ENCODE measurements at regions not wholly inside any gene's neighbourhood (a gene's known extent, or its start where the extent isn't known, plus 50 kb on each side); places are given as distances from the start of the nearest gene placed in this dataset.

DNA sequence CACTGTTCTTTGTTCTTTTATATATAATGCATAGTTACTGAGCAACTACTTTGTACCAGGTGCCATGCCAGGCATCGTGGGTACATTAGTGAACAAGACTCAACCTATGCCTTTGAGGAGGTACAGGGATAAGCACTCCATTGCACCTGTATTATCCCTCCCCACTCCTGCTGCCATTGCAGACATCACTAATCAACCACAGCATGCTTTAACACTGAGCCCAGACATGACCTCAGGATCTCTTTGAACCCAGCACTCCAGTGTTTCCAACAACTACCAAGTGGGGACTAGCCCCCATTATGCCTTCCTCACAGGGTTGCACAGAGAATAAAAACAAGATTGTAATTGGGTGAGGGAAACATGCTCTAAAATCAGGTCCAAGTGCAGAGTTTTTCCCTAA lies 60.5 kb upstream of the COL13A1 start:
- no peaks in the 10 kb centered on the region for H3K36me3 ChIP-seq (ENCODE audit: control insufficient read depth, insufficient read depth, low read length)
- no peaks in the 10 kb centered on the region for H3K27me3 ChIP-seq (ENCODE audit: control insufficient read depth, insufficient read depth, low read length)
- no peak overlapping the region for H2AFZ ChIP-seq
- no peak overlapping the region for H3K4me3 ChIP-seq (ENCODE audit: low read depth, low read length)
- TF ChIP-seq, protein P1, sequence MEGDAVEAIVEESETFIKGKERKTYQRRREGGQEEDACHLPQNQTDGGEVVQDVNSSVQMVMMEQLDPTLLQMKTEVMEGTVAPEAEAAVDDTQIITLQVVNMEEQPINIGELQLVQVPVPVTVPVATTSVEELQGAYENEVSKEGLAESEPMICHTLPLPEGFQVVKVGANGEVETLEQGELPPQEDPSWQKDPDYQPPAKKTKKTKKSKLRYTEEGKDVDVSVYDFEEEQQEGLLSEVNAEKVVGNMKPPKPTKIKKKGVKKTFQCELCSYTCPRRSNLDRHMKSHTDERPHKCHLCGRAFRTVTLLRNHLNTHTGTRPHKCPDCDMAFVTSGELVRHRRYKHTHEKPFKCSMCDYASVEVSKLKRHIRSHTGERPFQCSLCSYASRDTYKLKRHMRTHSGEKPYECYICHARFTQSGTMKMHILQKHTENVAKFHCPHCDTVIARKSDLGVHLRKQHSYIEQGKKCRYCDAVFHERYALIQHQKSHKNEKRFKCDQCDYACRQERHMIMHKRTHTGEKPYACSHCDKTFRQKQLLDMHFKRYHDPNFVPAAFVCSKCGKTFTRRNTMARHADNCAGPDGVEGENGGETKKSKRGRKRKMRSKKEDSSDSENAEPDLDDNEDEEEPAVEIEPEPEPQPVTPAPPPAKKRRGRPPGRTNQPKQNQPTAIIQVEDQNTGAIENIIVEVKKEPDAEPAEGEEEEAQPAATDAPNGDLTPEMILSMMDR (IDR thresholded peaks at IDR 0.05): no peak
- H3K4me2 ChIP-seq (ENCODE audit: low read length): no peak overlapping the region
- H3K9me3 ChIP-seq (ENCODE audit: control insufficient read depth, low read length): no peaks in the 10 kb centered on the region
- no peak overlapping the region for H3K9ac ChIP-seq
- H3K79me2 ChIP-seq: no peaks in the 10 kb centered on the region
- H3K27ac ChIP-seq: no peak overlapping the region
- H3K4me1 ChIP-seq: no peaks in the 10 kb centered on the region

DNA sequence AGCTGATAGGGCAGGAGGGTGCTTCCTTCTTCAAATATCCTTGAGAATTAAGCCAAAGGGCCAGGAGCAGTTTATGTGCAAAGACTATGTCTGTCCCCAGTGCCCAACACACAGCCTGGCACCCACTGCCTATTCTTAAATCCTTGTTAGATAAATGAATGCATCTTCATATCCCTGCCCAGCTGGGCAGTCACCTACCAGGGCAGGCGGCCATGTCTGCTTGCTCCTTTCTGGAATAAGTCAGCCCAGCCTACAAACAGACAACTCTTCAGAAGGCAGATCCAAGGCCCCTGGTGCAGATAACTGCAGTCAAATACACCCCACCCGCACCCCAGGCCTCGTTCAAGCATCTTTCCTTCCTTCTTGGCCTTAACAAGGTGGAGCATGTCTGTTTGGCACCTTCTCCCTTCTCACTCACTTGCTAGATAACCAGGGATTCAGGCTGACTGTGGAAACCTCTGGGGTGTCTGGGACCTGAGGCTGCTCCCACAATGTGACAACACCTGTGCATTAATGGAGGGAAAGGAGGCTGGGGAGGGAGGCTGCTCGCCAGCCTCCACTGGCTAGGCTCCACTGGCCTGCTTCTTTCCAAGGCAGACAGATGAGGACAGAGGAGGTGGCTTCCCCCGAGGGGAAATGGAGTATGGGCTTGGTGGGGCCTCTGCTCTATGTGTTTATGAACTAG lies 59.9 kb upstream of the COL13A1 start:
- Histone ChIP-seq H3K36me3 (ENCODE audit: control insufficient read depth, insufficient read depth, low read length) (no peaks in the 10 kb centered on the region), H3K4me3 (ENCODE audit: low read depth, low read length) (no peak overlapping the region), H3K9me3 (ENCODE audit: control insufficient read depth, low read length) (no peaks in the 10 kb centered on the region), H3K9ac (no peak overlapping the region), H3K79me2 (no peaks in the 10 kb centered on the region), H3K4me2 (ENCODE audit: low read length) (no peak overlapping the region), H3K27me3 (ENCODE audit: control insufficient read depth, insufficient read depth, low read length) (no peaks in the 10 kb centered on the region), H2AFZ (no peak overlapping the region), H3K4me1 (no peaks in the 10 kb centered on the region), H3K27ac (no peak overlapping the region)
- TF ChIP-seq, protein P1 (IDR thresholded peaks at IDR 0.05): no peak

DNA sequence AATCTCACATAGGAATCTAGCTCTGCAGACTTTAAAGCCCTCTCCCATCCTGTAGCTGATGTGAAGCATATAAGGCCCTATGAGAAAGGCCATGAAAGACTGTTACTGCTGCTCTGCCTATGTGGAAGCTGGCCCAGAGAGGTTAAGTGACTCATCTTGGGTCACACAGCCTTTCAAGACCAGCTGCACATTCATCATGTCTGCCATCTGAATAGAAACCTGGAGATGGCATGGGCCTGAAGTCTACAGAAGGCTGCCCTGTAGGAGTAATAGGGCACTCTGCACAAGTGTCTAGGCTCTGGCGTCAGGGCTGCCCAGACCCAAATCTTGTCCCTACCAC lies 59.4 kb upstream of the COL13A1 start:
- Histone ChIP-seq H2AFZ (no peak overlapping the region), H3K36me3 (ENCODE audit: control insufficient read depth, insufficient read depth, low read length) (no peaks in the 10 kb centered on the region), H3K9ac (no peak overlapping the region), H3K4me3 (ENCODE audit: low read depth, low read length) (no peak overlapping the region), H3K27ac (no peak overlapping the region), H3K9me3 (ENCODE audit: control insufficient read depth, low read length) (no peaks in the 10 kb centered on the region), H3K79me2 (no peaks in the 10 kb centered on the region), H3K27me3 (ENCODE audit: control insufficient read depth, insufficient read depth, low read length) (no peaks in the 10 kb centered on the region), H3K4me1 (no peaks in the 10 kb centered on the region), H3K4me2 (ENCODE audit: low read length) (no peak overlapping the region)
- TF ChIP-seq, protein P1 (IDR thresholded peaks at IDR 0.05): no peak

DNA sequence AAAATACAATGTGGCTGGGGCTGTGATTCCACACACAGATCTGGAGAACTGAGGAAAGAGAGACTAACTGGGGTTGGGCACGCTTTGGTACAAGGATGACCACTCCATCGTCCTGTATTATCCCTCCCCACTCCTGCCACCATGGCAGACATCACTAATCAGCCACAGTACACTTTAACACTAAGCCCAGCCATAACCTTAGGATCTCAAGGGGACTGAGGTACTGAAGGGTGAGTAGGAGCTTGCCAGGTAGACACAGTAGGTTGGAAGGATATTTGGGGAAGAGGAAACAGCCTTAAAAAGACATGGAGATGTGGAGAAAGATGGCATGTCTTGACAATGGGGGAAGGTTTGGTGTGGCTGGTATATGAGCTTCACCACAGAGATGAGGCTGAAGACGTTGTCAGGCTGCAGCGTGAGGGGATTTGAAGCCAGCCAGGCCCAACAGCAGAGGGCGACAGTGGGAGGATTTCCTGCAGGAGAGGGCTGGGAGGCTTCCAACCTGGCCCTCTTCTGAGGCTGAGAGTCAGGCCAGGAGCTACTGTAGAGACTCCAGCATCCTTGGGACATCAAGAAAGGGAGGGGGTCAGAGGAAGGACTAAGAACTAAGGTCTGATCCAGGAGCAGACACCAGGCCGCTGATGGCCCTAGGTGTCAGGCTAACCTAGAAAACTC lies 58.6 kb upstream of the COL13A1 start:
- Histone ChIP-seq H3K36me3 (ENCODE audit: control insufficient read depth, insufficient read depth, low read length) (no peaks in the 10 kb centered on the region), H3K4me2 (ENCODE audit: low read length) (no peak overlapping the region), H3K27ac (no peak overlapping the region), H3K4me3 (ENCODE audit: low read depth, low read length) (no peak overlapping the region), H3K4me1 (no peaks in the 10 kb centered on the region), H3K27me3 (ENCODE audit: control insufficient read depth, insufficient read depth, low read length) (no peaks in the 10 kb centered on the region), H3K79me2 (no peaks in the 10 kb centered on the region), H3K9ac (no peak overlapping the region), H3K9me3 (ENCODE audit: control insufficient read depth, low read length) (no peaks in the 10 kb centered on the region), H2AFZ (no peak overlapping the region)
- TF ChIP-seq, protein P1 (IDR thresholded peaks at IDR 0.05): peak; percentile 28

DNA sequence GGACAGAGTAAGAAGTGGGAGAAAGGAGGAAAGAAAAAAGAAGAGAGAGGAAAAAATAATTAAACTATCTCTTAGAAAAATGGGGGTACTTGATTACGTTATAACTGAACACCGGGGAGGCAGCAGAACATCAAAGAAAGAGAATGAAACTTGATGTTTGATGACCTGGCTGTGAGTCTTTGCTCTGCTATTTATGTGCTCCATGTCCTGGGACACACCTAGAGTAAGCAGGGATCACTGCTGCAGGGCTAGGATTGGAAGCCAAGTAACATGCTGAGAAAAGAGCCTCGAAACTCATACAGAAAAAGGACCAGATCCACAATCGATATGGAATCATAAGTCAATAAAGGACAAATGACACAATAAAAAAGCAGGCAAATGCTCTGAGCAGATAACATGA lies 56.7 kb upstream of the COL13A1 start:
- H3K9ac ChIP-seq: no peak overlapping the region
- no peak overlapping the region for H2AFZ ChIP-seq
- H3K36me3 ChIP-seq (ENCODE audit: control insufficient read depth, insufficient read depth, low read length): no peaks in the 10 kb centered on the region
- H3K79me2 ChIP-seq: no peaks in the 10 kb centered on the region
- no peak overlapping the region for H3K27ac ChIP-seq
- TF ChIP-seq, protein P1 (IDR thresholded peaks at IDR 0.05): no peak
- no peak overlapping the region for H3K4me2 ChIP-seq (ENCODE audit: low read length)
- no peaks in the 10 kb centered on the region for H3K27me3 ChIP-seq (ENCODE audit: control insufficient read depth, insufficient read depth, low read length)
- no peaks in the 10 kb centered on the region for H3K4me1 ChIP-seq
- H3K4me3 ChIP-seq (ENCODE audit: low read depth, low read length): no peak overlapping the region
- H3K9me3 ChIP-seq (ENCODE audit: control insufficient read depth, low read length): no peaks in the 10 kb centered on the region

Data from parathyroid adenoma (tissue), 2 donors.